ENCODE measurements at regions not wholly inside any gene's neighbourhood (a gene's known extent, or its start where the extent isn't known, plus 50 kb on each side); places are given as distances from the start of the nearest gene placed in this dataset.

DNA sequence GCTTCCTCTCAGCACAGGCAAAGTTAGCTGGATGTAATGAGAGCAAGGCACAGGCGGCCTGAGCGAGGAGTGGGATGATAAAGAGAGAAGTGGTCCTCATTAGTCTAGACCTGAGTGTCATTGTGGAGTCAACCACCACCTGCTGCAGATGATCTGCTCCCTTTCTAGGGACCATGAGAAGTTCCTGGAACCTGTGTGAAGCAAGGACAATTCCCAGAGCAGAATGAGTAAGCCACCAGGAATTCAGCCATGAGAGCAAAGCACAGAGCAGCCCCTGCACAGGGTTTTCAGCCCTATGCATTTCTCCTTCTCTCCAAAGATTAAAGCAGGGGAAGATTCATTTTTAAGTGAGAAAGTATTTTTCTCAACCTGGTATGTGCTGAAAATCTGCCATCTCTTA, 146.8 kb upstream of the SPEF2 start:
- no peaks in the 10 kb centered on the region for H3K36me3 ChIP-seq (ENCODE audit: control insufficient read depth, insufficient read depth, low read length)
- H4K20me1 ChIP-seq (ENCODE audit: control insufficient read depth, extremely low read depth, insufficient read depth, low read length): no peaks in the 10 kb centered on the region
- no peak overlapping the region for H3K4me2 ChIP-seq (ENCODE audit: extremely low read depth, insufficient read depth, low read length)
- no peaks in the 10 kb centered on the region for H3K9me3 ChIP-seq (ENCODE audit: control insufficient read depth, insufficient read depth, low read depth, low read length)
- H3K4me3 ChIP-seq (replicated peaks in 1 of 4; ENCODE audit: control extremely low read depth in 1 of 4, insufficient read depth in 1 of 4, low read depth in 3 of 4, low read length in 4 of 4): no peak overlapping the region
- H3K9ac ChIP-seq (ENCODE audit: insufficient read depth, low read length): no peak overlapping the region
- no peaks in the 10 kb centered on the region for H3K4me1 ChIP-seq (ENCODE audit: control insufficient read depth, extremely low read depth, insufficient read depth, low read length)
- no peak for TF ChIP-seq EZH2 (IDR thresholded peaks at IDR 0.05; ENCODE audit: low read length, missing control alignments)
- TF ChIP-seq, protein P1, sequence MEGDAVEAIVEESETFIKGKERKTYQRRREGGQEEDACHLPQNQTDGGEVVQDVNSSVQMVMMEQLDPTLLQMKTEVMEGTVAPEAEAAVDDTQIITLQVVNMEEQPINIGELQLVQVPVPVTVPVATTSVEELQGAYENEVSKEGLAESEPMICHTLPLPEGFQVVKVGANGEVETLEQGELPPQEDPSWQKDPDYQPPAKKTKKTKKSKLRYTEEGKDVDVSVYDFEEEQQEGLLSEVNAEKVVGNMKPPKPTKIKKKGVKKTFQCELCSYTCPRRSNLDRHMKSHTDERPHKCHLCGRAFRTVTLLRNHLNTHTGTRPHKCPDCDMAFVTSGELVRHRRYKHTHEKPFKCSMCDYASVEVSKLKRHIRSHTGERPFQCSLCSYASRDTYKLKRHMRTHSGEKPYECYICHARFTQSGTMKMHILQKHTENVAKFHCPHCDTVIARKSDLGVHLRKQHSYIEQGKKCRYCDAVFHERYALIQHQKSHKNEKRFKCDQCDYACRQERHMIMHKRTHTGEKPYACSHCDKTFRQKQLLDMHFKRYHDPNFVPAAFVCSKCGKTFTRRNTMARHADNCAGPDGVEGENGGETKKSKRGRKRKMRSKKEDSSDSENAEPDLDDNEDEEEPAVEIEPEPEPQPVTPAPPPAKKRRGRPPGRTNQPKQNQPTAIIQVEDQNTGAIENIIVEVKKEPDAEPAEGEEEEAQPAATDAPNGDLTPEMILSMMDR (conservative IDR thresholded peaks at IDR 0.05 in 1 of 2, IDR thresholded peaks at IDR 0.05 in 1 of 2; ENCODE audit: low read depth in 1 of 2, low read length in 2 of 2): no peak
- H3K27ac ChIP-seq (ENCODE audit: insufficient read depth, low read length): no peak overlapping the region
- DNase-seq (ENCODE audit: low read depth in 2 of 2): peak in 1 of 2 donors; percentile 19
- no peaks in the 10 kb centered on the region for H3K79me2 ChIP-seq (ENCODE audit: control insufficient read depth, insufficient read depth, low read length)
- no peak overlapping the region for H2AFZ ChIP-seq (ENCODE audit: low read length)
- H3K27me3 ChIP-seq (ENCODE audit: control insufficient read depth, insufficient read depth, low read length): no peaks in the 10 kb centered on the region

DNA sequence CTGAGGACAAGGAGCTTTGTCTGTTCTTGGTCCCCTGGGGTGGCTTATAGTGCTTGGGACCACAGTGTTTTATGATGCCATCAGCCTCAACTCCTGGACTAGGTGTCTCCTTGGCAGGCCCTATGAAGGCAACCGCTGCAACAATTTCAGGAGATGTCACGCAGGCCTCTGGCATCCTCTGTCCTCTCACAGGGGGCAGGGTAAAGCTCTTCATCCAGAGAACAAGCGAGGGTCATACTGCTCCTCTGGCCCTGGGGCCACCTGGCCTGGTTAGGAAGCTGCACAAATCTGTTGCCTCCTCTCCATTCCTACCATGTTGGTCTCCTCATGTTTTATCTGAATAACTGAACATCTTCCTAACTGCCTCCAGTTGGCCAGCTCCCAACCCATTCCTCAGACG, 148.9 kb upstream of the SPEF2 start:
- H3K4me2 ChIP-seq (ENCODE audit: extremely low read depth, insufficient read depth, low read length): no peak overlapping the region
- H3K4me1 ChIP-seq (ENCODE audit: control insufficient read depth, extremely low read depth, insufficient read depth, low read length): no peaks in the 10 kb centered on the region
- no peaks in the 10 kb centered on the region for H3K27me3 ChIP-seq (ENCODE audit: control insufficient read depth, insufficient read depth, low read length)
- H3K36me3 ChIP-seq (ENCODE audit: control insufficient read depth, insufficient read depth, low read length): no peaks in the 10 kb centered on the region
- H3K9me3 ChIP-seq (ENCODE audit: control insufficient read depth, insufficient read depth, low read depth, low read length): no peaks in the 10 kb centered on the region
- H4K20me1 ChIP-seq (ENCODE audit: control insufficient read depth, extremely low read depth, insufficient read depth, low read length): no peaks in the 10 kb centered on the region
- no peak for DNase-seq (ENCODE audit: low read depth in 2 of 2)
- no peak overlapping the region for H3K27ac ChIP-seq (ENCODE audit: insufficient read depth, low read length)
- H3K79me2 ChIP-seq (ENCODE audit: control insufficient read depth, insufficient read depth, low read length): no peaks in the 10 kb centered on the region
- H3K9ac ChIP-seq (ENCODE audit: insufficient read depth, low read length): no peak overlapping the region
- TF ChIP-seq EZH2 (IDR thresholded peaks at IDR 0.05; ENCODE audit: low read length, missing control alignments): no peak
- TF ChIP-seq, protein P1 (conservative IDR thresholded peaks at IDR 0.05 in 1 of 2, IDR thresholded peaks at IDR 0.05 in 1 of 2; ENCODE audit: low read depth in 1 of 2, low read length in 2 of 2): no peak
- no peak overlapping the region for H3K4me3 ChIP-seq (replicated peaks in 1 of 4; ENCODE audit: control extremely low read depth in 1 of 4, insufficient read depth in 1 of 4, low read depth in 3 of 4, low read length in 4 of 4)
- no peak overlapping the region for H2AFZ ChIP-seq (ENCODE audit: low read length)

DNA sequence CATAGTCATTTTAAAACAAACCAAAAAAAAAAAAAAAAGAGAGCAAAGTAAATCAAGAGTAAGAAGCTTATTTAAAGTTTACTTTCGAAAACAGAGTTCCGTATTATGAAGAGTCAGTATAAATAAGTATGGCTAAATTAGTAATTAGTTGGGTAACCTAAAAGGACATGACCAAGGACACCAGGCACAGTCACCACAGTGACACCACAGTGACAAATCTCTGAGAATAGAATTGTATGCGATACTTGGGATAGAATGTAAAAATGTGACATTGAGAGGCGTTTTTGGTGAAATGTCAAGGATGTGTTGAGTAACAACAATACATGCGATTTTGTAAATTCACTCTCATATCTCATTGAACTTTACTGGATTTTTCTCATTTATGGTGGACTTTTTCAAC, 150.9 kb upstream of the SPEF2 start:
- no peaks in the 10 kb centered on the region for H3K36me3 ChIP-seq (ENCODE audit: control insufficient read depth, insufficient read depth, low read length)
- no peaks in the 10 kb centered on the region for H3K79me2 ChIP-seq (ENCODE audit: control insufficient read depth, insufficient read depth, low read length)
- H3K9ac ChIP-seq (ENCODE audit: insufficient read depth, low read length): no peak overlapping the region
- no peak overlapping the region for H3K4me3 ChIP-seq (replicated peaks in 1 of 4; ENCODE audit: control extremely low read depth in 1 of 4, insufficient read depth in 1 of 4, low read depth in 3 of 4, low read length in 4 of 4)
- H2AFZ ChIP-seq (ENCODE audit: low read length): no peak overlapping the region
- H4K20me1 ChIP-seq (ENCODE audit: control insufficient read depth, extremely low read depth, insufficient read depth, low read length): no peaks in the 10 kb centered on the region
- H3K4me1 ChIP-seq (ENCODE audit: control insufficient read depth, extremely low read depth, insufficient read depth, low read length): no peaks in the 10 kb centered on the region
- no peak overlapping the region for H3K4me2 ChIP-seq (ENCODE audit: extremely low read depth, insufficient read depth, low read length)
- H3K9me3 ChIP-seq (ENCODE audit: control insufficient read depth, insufficient read depth, low read depth, low read length): no peaks in the 10 kb centered on the region
- TF ChIP-seq EZH2 (IDR thresholded peaks at IDR 0.05; ENCODE audit: low read length, missing control alignments): no peak
- TF ChIP-seq, protein P1 (conservative IDR thresholded peaks at IDR 0.05 in 1 of 2, IDR thresholded peaks at IDR 0.05 in 1 of 2; ENCODE audit: low read depth in 1 of 2, low read length in 2 of 2): no peak
- no peak overlapping the region for H3K27ac ChIP-seq (ENCODE audit: insufficient read depth, low read length)
- DNase-seq (ENCODE audit: low read depth in 2 of 2): no peak
- no peaks in the 10 kb centered on the region for H3K27me3 ChIP-seq (ENCODE audit: control insufficient read depth, insufficient read depth, low read length)

All from fibroblast of lung (primary cell).